NCI-H526 (cell line): ENCODE measurements at regions not wholly inside any gene's neighbourhood (a gene's known extent, or its start where the extent isn't known, plus 50 kb on each side); places are given as distances from the start of the nearest gene placed in this dataset.

ENCODE experiments used
- DNase-seq, 2 experiments: peaks; one replicate each; lab custom pipeline; 2025; lab: John Stamatoyannopoulos, UW

DNA sequence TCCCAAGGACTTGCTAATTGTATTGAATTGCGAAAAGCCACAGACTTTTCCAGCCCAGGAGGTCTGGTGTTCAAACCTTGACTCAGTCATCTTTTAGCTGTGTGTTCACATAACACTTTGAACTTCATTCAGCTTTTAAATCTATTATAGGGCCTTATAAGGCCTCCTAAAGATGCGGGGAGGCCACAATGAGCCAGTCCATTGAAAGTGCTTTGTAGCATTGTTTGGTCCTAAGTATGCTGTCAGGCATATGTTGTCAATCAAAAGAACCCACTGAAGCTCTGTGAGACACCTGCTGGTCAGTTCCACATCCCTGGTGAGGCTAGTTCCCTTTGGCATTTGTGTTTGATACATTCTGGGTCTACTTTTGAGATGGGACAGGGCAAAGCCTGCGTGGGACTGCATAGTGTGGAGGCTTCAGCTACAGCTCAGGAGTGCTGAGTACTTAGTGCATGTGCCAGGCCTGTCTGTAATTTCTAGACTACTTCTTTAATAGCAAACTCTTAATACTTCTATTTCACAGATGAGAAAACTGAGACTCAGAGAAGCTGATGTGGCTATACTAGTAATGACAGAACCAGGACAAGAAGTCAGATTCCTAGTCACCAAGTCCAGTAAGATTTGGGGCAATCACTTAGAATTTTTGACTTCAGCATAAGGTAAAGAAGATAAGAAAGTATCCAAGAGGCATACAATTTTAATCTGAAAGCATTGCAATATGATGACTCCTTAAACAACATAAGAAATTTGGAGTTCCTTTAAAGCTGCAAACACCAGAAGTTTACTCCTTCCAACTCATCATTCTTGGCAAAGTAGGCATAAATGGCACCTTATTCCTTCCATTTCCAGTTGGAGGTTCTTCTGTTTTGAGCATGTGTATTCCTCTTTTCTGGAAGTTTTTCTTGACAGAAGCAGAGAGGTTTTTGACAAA lies 213.0 kb downstream of the PDCD6IP start:
- no peak for DNase-seq

GRCh38 chr3:34012102-34012461 lies 213.7 kb downstream of the PDCD6IP start:
- DNase-seq: no peak

GRCh38 chr3:34013818-34014570 lies 215.6 kb downstream of the PDCD6IP start:
- no peak for DNase-seq

GRCh38 chr3:34015204-34016142 lies 217.0 kb downstream of the PDCD6IP start:
- DNase-seq: peak; percentile 4 to 23

DNA sequence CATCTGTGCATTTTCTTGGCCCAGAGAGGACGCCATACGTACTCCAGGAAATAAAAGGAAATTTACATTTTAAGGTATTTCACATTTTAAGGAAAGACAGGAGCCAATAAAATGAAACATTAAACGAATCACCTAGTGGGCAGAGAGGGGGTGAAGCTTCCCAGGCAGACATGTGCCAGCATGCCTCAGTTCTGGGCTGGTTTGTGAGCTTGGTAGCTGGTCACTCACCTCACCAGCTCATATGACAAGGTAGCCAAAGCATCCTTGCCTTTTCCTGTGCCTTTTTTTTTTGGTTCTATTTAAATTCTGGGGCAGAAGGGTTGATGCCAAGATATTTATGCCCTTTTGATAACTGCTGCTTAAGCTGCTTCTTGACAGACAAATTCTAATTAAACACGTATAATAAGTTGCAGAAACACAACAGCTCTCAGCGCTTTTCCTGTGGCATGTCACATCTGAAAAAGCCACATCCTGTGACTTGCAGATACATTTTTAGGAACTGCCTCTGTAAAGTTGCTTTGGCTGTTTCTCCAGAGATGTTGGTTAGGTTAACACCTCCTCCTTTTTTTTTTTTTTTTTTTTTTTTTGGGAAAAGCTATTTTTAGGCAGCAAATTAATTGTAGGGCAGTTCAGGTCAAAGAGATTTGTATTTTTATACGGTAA lies 218.6 kb downstream of the PDCD6IP start:
- no peak for DNase-seq

DNA sequence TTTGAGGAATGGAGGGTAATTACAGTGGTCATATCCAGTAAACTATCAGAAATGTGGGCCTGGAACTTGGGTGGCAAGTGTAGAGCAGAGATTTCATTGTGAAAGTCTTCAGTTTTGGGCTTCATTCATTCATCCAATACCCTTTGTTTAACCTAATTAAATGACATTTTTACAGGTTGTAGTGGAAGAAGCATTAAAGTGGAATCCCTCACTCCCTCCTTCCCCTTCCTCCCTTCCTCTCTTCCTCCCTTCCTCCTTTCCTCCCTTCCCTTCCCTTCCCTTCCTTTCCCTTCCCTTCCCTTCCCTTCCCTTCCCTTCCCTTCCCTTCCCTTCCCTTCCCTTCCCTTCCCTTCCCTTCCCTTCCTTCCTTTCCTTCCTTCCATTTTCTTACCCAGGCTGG lies 219.3 kb downstream of the PDCD6IP start:
- DNase-seq: no peak

DNA sequence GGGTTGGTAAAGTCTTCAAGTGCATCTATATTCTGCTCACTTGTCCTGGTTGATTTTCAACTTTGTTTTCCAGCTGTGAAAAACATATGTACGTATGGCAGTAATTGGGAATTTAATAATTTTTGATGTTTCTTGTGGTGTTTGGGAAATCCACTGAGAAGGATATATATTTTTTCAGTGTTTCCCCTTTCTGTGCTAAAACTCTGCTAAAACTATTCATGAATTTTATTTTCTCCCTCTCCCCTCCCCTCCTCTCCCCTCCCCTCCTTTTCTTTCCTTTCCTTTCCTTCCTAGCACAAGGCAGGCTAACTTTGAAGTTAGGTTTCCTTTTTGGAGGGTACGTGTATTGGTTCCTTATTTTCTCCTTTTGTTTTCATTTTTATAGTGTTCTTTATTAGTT lies 220.7 kb downstream of the PDCD6IP start:
- no peak for DNase-seq

GRCh38 chr3:34020170-34020569 lies 221.7 kb downstream of the PDCD6IP start:
- no peak for DNase-seq

- DNase-seq: no peak
Measured at GRCh38 chr3:34020726-34021680, 222.6 kb downstream of the PDCD6IP start.

- no peak for DNase-seq
Measured at GRCh38 chr3:34022147-34022546, 223.7 kb downstream of the PDCD6IP start.

DNA sequence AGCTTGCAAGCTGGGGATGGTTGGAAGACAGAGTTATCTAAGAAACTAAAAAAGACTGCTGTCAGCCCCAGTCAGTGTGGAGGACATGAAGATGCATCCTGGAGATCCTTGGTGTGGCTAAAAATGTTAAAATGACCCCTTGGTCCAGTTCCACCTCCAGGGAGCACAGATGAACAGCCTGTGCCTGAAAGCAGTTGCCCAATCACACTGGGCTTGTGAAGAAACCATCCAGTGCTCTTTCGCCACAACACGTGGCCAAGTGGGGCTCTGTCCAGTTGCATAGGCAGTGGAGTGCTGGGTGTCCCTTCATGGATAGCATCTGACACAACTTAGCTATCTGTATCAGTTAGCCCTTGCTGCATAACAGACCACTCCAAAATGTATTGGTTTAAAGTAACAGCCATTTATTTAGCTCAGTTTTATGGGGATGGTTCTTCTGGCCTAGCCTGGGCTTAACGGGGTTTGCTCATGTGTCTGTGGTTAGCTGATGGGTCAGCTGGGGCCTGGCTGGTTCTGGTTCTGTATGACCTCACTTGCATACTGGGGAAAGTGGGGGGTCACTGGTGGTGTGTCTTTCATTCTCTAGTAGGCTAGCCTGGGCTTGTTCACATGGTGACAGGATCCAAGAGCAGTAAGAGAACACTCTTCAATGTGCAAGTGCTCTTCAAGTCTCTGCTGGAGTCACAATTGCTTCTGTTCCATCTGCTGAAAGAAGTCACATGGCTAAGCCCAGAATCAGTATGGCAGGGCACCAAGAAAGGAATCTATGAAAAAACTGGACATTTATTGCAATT lies 226.2 kb downstream of the PDCD6IP start:
- no peak for DNase-seq

GRCh38 chr3:34033839-34034238 lies 235.4 kb downstream of the PDCD6IP start:
- DNase-seq: no peak

DNA sequence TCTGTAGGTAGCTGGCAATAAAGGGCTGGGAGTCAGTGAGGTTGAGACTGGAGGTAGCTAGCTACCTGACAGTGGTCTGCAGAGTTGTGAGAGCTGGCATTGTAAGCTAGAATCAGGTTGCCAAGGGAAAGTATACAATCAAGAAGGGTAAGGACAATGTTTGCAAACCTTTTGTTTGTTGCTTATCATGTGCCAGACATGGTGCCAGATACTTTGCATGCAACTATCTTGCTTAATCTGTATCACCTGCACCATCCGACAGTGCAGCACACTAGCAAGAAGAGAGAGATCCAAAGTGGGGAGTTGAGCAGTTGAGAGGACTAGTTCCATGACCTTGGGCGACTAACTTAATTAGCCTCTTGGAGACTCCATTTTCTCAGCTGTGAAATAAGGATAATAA lies 236.4 kb downstream of the PDCD6IP start:
- no peak for DNase-seq

- DNase-seq: no peak
Measured at GRCh38 chr3:34035775-34036174, 237.3 kb downstream of the PDCD6IP start.

DNA sequence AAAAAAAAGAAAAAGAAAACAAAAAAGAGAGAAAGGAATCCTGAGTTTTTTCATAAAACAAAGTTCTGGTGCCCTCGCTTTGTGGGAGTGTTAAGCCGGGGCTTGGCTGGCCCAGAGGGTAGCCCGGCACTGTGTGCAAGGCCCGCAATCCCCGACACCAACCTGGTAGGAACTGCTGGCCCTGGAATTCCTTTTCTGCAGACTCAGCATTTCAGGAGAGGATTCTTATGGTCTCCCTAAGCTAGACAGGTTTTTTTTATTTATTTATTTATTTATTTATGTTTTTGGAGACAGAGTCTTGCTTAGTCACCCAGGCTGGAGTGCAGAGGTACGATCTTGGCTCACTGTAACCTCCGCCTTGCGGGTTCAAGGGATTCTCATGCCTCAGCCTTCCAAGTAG lies 238.8 kb downstream of the PDCD6IP start:
- no peak for DNase-seq

DNA sequence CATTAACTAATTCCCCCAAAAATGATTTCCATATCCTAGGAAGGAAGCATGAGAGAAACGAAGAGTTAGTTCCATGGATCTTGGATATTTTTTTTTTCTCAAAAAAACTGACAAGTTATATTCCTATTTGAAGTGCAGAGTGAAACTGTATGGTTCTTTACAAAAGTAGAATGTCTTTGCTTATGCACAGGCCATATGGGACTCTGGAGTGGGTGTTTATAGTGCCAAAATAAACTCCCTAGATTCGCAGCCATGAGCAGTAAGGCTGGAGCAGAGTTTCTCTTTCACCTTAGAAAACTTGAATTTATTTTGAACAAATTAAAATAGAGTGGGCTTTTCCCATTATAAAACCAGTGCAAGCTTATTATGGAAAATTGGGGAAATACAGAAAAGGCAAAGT lies 239.7 kb downstream of the PDCD6IP start:
- no peak for DNase-seq

- DNase-seq: no peak
Measured at GRCh38 chr3:34046154-34046553, 247.7 kb downstream of the PDCD6IP start.

- DNase-seq: no peak
Measured at GRCh38 chr3:34053626-34054025, 255.2 kb downstream of the PDCD6IP start.

- DNase-seq: no peak
Measured at GRCh38 chr3:34056181-34056910, 257.9 kb downstream of the PDCD6IP start.
